ENCODE measurements at regions not wholly inside any gene's neighbourhood (a gene's known extent, or its start where the extent isn't known, plus 50 kb on each side); places are given as distances from the start of the nearest gene placed in this dataset.

- Histone ChIP-seq H3K27me3 (ENCODE audit: control insufficient read depth, insufficient read depth, low read length) (no peaks in the 10 kb centered on the region), H3K4me3 (ENCODE audit: low read depth, low read length) (no peak overlapping the region), H3K36me3 (ENCODE audit: control insufficient read depth, insufficient read depth, low read length) (no peaks in the 10 kb centered on the region)
- no peak for DNase-seq (ENCODE audit: low read depth)
- TF ChIP-seq CTCF (IDR thresholded peaks at IDR 0.05; ENCODE audit: insufficient read depth, low read length, poor library complexity, severe bottlenecking): no peak
Observed at GRCh38 chr9:88034964-88035363, 60.6 kb upstream of the CDK20 start.

GRCh38 chr9:88033359-88033702, 59.0 kb upstream of the CDK20 start:
- H3K27me3 ChIP-seq (ENCODE audit: control insufficient read depth, insufficient read depth, low read length): no peaks in the 10 kb centered on the region
- H3K4me3 ChIP-seq (ENCODE audit: low read depth, low read length): no peak overlapping the region
- DNase-seq (ENCODE audit: low read depth): no peak
- no peak for TF ChIP-seq CTCF (IDR thresholded peaks at IDR 0.05; ENCODE audit: insufficient read depth, low read length, poor library complexity, severe bottlenecking)
- H3K36me3 ChIP-seq (ENCODE audit: control insufficient read depth, insufficient read depth, low read length): no peaks in the 10 kb centered on the region

- Histone ChIP-seq H3K4me3 (ENCODE audit: low read depth, low read length) (no peak overlapping the region), H3K36me3 (ENCODE audit: control insufficient read depth, insufficient read depth, low read length) (no peaks in the 10 kb centered on the region), H3K27me3 (ENCODE audit: control insufficient read depth, insufficient read depth, low read length) (no peaks in the 10 kb centered on the region)
- no peak for DNase-seq (ENCODE audit: low read depth)
- TF ChIP-seq CTCF (IDR thresholded peaks at IDR 0.05; ENCODE audit: insufficient read depth, low read length, poor library complexity, severe bottlenecking): no peak
Observed at GRCh38 chr9:88028338-88028737, 54.0 kb upstream of the CDK20 start.

GRCh38 chr9:88026118-88026479, 51.8 kb upstream of the CDK20 start:
- DNase-seq (ENCODE audit: low read depth): no peak
- Histone ChIP-seq H3K36me3 (ENCODE audit: control insufficient read depth, insufficient read depth, low read length) (no peaks in the 10 kb centered on the region), H3K4me3 (ENCODE audit: low read depth, low read length) (no peak overlapping the region), H3K27me3 (ENCODE audit: control insufficient read depth, insufficient read depth, low read length) (no peaks in the 10 kb centered on the region)
- no peak for TF ChIP-seq CTCF (IDR thresholded peaks at IDR 0.05; ENCODE audit: insufficient read depth, low read length, poor library complexity, severe bottlenecking)

- DNase-seq (ENCODE audit: low read depth): no peak
- no peaks in the 10 kb centered on the region for H3K36me3 ChIP-seq (ENCODE audit: control insufficient read depth, insufficient read depth, low read length)
- no peaks in the 10 kb centered on the region for H3K27me3 ChIP-seq (ENCODE audit: control insufficient read depth, insufficient read depth, low read length)
- no peak for TF ChIP-seq CTCF (IDR thresholded peaks at IDR 0.05; ENCODE audit: insufficient read depth, low read length, poor library complexity, severe bottlenecking)
- no peak overlapping the region for H3K4me3 ChIP-seq (ENCODE audit: low read depth, low read length)
Observed at GRCh38 chr9:88025411-88026117, 51.2 kb upstream of the CDK20 start.

GRCh38 chr9:88024896-88025295, 50.6 kb upstream of the CDK20 start:
- no peaks in the 10 kb centered on the region for H3K36me3 ChIP-seq (ENCODE audit: control insufficient read depth, insufficient read depth, low read length)
- no peak for DNase-seq (ENCODE audit: low read depth)
- H3K27me3 ChIP-seq (ENCODE audit: control insufficient read depth, insufficient read depth, low read length): no peaks in the 10 kb centered on the region
- no peak overlapping the region for H3K4me3 ChIP-seq (ENCODE audit: low read depth, low read length)
- no peak for TF ChIP-seq CTCF (IDR thresholded peaks at IDR 0.05; ENCODE audit: insufficient read depth, low read length, poor library complexity, severe bottlenecking)
